ENCODE measurements at regions not wholly inside any gene's neighbourhood (a gene's known extent, or its start where the extent isn't known, plus 50 kb on each side); places are given as distances from the start of the nearest gene placed in this dataset.

DNA sequence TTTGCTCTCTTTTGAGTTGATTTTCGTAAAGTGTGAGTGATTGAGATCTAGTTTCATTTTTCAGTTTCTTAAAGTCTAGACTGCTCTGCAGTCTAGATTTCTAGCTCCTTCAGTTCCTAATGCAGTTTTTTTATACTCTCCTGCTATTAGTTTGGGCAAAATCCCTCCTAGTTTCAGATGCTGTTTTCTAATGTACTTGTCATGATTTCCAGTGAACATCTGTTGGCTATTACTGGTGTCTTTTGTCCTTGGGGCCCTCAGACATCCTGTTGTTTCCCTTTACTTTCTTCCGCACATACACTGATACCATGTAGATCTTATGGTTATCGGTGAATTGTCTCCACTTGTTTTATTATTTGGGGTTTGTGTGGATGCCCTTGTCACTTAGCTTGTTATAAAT lies 292.1 kb downstream of the TDRD3 start:
- TF ChIP-seq, protein P1, sequence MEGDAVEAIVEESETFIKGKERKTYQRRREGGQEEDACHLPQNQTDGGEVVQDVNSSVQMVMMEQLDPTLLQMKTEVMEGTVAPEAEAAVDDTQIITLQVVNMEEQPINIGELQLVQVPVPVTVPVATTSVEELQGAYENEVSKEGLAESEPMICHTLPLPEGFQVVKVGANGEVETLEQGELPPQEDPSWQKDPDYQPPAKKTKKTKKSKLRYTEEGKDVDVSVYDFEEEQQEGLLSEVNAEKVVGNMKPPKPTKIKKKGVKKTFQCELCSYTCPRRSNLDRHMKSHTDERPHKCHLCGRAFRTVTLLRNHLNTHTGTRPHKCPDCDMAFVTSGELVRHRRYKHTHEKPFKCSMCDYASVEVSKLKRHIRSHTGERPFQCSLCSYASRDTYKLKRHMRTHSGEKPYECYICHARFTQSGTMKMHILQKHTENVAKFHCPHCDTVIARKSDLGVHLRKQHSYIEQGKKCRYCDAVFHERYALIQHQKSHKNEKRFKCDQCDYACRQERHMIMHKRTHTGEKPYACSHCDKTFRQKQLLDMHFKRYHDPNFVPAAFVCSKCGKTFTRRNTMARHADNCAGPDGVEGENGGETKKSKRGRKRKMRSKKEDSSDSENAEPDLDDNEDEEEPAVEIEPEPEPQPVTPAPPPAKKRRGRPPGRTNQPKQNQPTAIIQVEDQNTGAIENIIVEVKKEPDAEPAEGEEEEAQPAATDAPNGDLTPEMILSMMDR (IDR thresholded peaks at IDR 0.05): no peak
- no peak for TF ChIP-seq POLR2A (IDR thresholded peaks at IDR 0.05)

Measured in Peyer's patch (tissue), 4 donors.